HG03280 (cell line): ENCODE measurements at regions not wholly inside any gene's neighbourhood (a gene's known extent, or its start where the extent isn't known, plus 50 kb on each side); places are given as distances from the start of the nearest gene placed in this dataset.
A peak's percentile ranks its signal among the peaks of the same experiment; 100 is the strongest.

Source experiments
- ATAC-seq: cut with Tn5 transposase; IDR thresholded peaks from one replicate; pipeline ENCODE4 v1.9.1; 2021; ENCODE audit warnings: mild to moderate bottlenecking, moderate library complexity; ENCODE audit not compliant: unreplicated experiment

GRCh38 chr5:157933005-157933404 lies 74.1 kb upstream of the CLINT1 start:
- ATAC-seq: no peak

DNA sequence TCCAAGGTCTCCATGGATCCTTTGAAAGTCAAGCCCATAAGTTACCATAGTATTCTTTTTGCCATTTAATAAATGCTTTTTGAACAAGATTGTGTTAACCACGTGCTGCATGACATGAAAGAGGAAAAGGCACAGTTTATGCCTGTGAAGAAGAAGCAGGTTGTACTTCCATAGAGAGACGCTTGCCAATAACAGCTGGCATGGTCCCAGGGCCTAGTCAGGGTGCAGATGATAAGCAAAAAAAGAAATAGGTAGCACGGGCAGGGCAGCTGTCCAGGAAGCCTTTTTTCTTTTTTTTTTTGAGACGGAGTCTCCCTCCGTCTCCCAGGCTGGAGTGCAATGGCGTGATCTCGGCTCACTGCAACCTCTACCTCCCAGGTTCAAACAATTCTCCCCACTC lies 71.8 kb upstream of the CLINT1 start:
- no peak for ATAC-seq

GRCh38 chr5:157926977-157927376 lies 68.0 kb upstream of the CLINT1 start:
- no peak for ATAC-seq

DNA sequence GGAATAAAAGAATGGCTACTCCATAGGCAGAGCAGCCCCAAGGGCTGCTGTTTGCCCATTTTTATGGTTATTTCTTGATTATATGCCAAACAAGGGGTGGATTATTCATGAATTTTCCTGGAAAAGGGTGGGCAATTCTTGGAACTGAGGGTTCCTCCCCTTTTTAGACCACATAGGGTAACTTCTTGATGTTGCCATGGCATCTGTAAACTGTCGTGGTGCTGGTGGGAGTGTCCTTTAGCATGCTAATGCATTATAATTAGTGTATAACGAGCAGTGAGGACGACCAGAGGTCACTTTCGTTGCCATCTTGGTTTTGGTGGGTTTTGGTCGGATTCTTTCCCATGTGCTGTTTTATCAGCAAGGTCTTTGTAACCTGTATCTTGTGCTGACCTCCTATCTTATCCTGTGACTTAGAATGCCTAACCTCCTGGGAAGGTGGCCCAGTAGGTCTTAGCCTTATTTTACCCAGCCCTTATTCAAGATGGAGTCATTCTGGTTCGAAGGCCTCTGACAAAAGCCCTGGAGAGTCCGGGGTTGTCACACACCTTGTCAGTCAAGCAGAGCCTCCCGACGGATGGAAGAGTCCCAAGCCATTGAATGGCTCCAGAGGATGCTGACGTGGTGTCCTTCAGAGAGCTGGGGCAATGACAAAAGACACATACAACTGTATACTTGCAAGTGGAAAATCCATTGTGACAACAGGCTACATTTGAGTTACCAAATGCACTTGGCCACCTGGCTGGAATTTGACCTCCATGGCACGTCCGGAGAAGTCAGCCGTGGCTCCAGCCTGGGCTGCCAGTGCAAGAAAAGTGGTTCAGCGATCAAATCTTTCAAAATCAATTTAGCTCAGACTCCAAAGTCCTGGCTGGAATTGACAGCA lies 67.1 kb upstream of the CLINT1 start:
- no peak for ATAC-seq

DNA sequence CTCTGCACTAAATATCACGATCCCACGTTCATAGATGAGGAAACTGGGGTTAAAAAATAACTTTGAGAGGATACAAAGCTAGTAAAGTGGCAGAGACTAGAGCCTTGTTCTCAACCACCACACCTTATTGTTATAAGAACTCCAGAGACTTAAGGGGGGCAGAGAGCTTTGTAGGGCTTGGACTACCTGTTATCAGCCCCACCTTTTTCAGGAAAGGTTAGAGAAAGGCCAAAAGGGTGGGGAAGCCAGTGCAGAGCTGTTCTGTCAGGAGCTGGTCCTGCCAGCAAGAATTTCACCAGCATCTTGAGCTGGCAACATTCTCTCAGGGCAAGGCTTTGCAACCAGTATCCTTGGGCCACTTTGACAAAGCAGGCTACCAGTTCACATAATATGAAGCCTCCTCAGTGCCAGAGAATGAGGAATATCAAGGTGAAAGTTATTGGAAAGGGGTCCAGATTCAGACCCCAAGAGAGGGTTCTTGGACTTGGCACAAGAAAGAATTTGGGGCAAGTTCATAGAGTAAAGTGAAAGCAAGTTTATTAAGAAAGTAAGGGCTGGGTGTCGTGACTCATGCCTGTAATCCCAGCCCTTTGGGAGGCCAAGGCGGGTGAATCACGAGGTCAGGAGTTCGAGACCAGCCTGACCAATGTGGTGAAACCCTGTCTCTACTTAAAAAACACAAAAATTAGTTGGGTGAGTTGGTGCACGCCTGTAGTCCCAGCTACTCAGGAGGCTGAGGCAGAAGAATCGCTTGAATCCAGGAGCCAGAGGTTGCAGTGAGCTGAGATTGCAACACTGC lies 66.2 kb upstream of the CLINT1 start:
- ATAC-seq: no peak

- ATAC-seq: no peak
These were observed 65.5 kb upstream of the CLINT1 start for GRCh38 chr5:157924490-157924889.

DNA sequence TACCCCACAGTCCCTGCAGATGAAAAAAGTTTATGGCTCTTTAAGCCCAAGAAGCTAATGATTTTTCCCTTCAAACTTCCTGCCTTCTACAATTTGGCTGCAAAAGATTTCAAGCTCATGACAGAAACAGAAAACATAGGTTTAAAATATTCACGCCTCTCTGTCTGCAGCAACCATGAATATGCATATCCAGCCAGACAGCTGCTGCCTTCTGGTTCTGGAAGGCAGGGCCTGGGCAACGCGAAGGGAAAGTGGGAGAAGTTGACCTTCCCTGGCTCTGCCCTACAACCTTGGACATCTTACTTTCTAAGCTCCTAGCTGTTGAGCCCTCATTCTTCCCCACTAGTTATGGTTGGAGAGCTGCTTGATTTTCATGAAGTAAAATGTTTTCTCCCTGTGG lies 64.8 kb upstream of the CLINT1 start:
- ATAC-seq: no peak

GRCh38 chr5:157922026-157922425 lies 63.1 kb upstream of the CLINT1 start:
- no peak for ATAC-seq

- no peak for ATAC-seq
These were observed 61.9 kb upstream of the CLINT1 start for GRCh38 chr5:157920828-157921170.

DNA sequence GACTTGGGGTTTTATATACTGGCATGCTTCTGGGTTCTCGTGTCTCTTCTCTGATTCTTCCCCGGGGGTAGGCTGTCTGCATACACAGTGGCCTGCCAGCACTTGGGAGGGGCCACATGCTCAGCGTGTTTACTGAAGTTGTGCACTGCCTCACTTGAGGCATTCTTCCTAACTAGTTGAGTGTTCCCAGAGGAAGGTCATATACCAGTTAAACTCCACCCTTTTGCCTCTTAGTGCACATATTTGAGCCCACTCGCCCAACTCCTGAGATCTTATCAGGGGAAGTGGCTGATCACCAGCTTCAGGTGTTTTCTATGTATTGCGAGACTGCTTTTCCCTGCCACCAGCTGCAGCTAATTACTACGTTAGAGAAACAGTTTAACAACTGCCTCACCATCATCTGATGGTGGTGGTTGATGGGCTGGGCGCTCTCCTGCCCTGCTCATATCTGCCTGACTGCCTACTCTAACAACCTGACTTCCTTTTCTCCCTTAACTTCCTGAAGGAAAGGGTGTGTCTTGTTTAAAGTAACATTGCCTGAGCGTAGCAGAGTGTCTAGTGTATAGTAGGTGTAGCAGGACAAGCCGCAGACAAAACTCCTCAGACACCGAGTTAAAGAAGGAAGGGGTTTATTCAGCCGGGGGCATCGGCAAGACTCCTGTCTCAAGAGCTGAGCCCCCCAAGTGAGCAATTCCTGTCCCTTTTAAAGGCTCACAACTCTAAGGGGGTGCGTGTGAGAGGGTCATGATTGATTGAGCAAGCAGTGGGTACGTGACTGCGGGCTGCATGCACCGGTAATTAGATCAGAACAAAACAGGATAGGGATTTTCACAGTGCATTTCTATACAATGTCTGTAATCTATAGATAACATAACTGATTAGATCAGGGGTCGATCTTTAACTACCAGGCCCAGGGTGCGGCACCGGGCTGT lies 60.1 kb upstream of the CLINT1 start:
- ATAC-seq: no peak

- ATAC-seq: peak; percentile 70
These were observed 59.2 kb upstream of the CLINT1 start for GRCh38 chr5:157917899-157918809.

DNA sequence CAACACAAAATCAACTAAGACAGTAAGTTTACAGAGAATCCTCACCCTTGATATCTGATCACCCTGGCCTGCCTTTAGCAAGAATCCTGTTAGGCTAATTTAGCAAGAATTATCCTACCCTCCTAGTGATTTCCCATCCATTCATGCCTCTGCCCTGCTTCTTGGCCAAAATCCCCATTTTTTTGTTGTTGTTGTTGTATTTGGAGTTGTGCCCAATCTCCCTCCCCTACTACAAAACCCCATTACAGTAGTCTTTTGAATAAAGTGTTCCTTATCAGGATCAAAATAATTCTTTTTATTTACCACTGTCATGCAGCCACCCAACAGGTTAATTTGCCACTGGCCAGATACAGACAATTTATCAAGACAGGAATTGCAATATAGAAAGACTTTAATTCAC lies 58.5 kb upstream of the CLINT1 start:
- ATAC-seq: no peak

- no peak for ATAC-seq
These were observed 56.7 kb upstream of the CLINT1 start for GRCh38 chr5:157915638-157916037.

DNA sequence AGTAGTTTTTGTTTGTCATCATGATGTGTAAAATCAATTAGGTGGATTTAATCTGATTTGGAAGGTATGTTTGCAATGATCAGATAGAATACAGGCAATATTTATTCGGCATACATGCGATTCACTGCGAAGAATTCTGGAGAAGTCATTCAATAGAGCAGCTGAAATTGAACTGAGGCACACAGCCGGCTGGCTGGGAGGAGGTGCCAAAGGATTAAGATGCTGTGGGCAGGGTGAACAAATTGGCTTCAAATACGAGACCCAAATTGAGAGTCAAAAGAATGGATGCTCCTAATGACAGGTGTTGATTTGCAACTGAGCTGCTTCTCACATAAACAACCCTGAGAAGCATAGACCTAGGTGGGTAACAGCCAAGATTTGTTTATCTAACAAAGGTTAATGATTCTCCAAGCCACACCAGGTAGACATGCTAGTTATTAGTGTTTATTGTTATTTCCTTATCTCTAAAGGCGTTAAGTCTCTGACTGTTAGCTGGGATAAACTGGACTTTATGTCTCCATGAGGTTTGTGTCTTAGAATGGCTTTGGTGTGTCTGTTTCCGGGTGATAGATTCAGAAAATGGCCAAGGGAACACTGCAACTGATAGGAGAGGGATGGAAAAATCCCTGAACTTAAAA lies 55.3 kb upstream of the CLINT1 start:
- no peak for ATAC-seq

GRCh38 chr5:157913575-157913974 lies 54.6 kb upstream of the CLINT1 start:
- ATAC-seq: no peak

- peak; percentile 92 for ATAC-seq
These were observed 53.8 kb upstream of the CLINT1 start for GRCh38 chr5:157912621-157913325.

DNA sequence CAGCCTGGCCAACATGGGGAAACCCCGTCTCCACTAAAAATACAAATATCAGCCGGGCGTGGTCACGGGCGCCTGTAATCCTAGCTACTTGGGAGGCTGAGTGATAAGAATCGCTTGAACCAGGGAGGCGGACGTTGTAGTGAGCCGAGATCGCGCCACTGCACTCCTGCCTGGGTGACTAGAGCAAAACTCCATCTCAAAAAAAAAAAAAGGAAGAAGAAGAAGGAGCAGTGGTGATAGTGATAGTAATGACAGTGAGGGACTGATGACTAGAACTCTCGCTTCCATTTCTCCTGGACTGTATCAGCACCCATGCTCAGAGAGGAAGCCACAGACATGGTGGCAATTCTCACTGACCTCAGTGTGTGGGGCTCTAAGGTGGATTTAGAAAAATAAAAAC lies 52.6 kb upstream of the CLINT1 start:
- ATAC-seq: no peak
